Suprapubic skin (tissue), 4 donors: ENCODE measurements at regions not wholly inside any gene's neighbourhood (a gene's known extent, or its start where the extent isn't known, plus 50 kb on each side); places are given as distances from the start of the nearest gene placed in this dataset.
"Not testable (repeated sequence)": the region's sequence is repeated elsewhere in the genome, so short reads cannot be mapped to it uniquely, and the experiment has no call there.

Experiments
- DNase-seq, 2 donors: peaks; one replicate each; pipeline ENCODE4 v3.0.0-alpha.2; 2019; ENCODE audit warnings: low spot score in 2 of 2
- H3K27ac ChIP-seq: fragments of 200-600 bp; sonication (generic); one replicate; pipeline ENCODE4 v1.5.1; 2019
- H3K27me3 ChIP-seq: fragments of 200-600 bp; sonication (generic); one replicate; pipeline ENCODE4 v1.5.1; 2019
- H3K36me3 ChIP-seq: fragments of 200-600 bp; sonication (generic); one replicate; pipeline ENCODE4 v1.5.1; 2019
- H3K4me1 ChIP-seq: fragments of 200-600 bp; sonication (generic); one replicate; pipeline ENCODE4 v1.5.1; 2019
- H3K4me3 ChIP-seq: fragments of 200-600 bp; sonication (generic); one replicate; pipeline ENCODE4 v1.5.1; 2019; ENCODE audit warnings: mild to moderate bottlenecking
- H3K9me3 ChIP-seq: fragments of 200-600 bp; sonication (generic); one replicate; pipeline ENCODE4 v1.5.1; 2019
- CTCF ChIP-seq, 2 donors: fragments of 200-600 bp in 1 of 2; fragments of 450-650 bp in 1 of 2; sonication (generic) in 1 of 2; IDR thresholded peaks; one replicate each; pipeline ENCODE4 v1.5.1; 2016 to 2019; ENCODE audit warnings: antibody characterized with exemption in 2 of 2, mild to moderate bottlenecking in 1 of 2, moderate library complexity in 1 of 2
- EP300 ChIP-seq: sonication (generic); formaldehyde crosslinking; IDR thresholded peaks from one replicate; pipeline ENCODE4 v1.6.1; 2017; ENCODE audit warnings: antibody characterized with exemption
- POLR2A ChIP-seq, 2 donors: fragments of 450-650 bp; IDR thresholded peaks; one replicate each; pipeline ENCODE4 v1.6.1; 2017; ENCODE audit warnings: antibody characterized with exemption in 2 of 2, mild to moderate bottlenecking in 2 of 2, moderate library complexity in 2 of 2
- POLR2AphosphoS5 ChIP-seq, 3 donors: sonication (generic); formaldehyde crosslinking; IDR thresholded peaks; one replicate each; pipeline ENCODE4 v1.6.1; 2017; ENCODE audit warnings: antibody characterized with exemption in 3 of 3
- WGBS: methylation state at CpG from one replicate; pipeline ENCODE4 v1.1.5; 2018; 5-methylcytosine and 5-hydroxymethylcytosine counted together

- H3K27me3 ChIP-seq = no peaks in the 10 kb centered on the region
- DNase-seq = no peak
- H3K9me3 ChIP-seq = peaks cover 3% of the 10 kb centered on the region
- no peaks in the 10 kb centered on the region for H3K4me1 ChIP-seq
- no peak overlapping the region for H3K27ac ChIP-seq
- H3K4me3 ChIP-seq = no peak overlapping the region
- WGBS = 96% methylated on average over 6 of the region's 6 CpGs
- TF ChIP-seq POLR2A (IDR thresholded peaks at IDR 0.05) (no peak), EP300 (no peak), POLR2AphosphoS5 (IDR thresholded peaks at IDR 0.05) (no peak), CTCF (IDR thresholded peaks at IDR 0.05) (no peak)
- no peaks in the 10 kb centered on the region for H3K36me3 ChIP-seq
These were observed 117.5 kb downstream of the ZNF429 start for GRCh38 chr19:21622920-21623319.

- TF ChIP-seq POLR2A (IDR thresholded peaks at IDR 0.05) = no peak
- TF ChIP-seq POLR2AphosphoS5 (IDR thresholded peaks at IDR 0.05) = no peak
- no peak for TF ChIP-seq EP300
- TF ChIP-seq CTCF (IDR thresholded peaks at IDR 0.05) = no peak
- WGBS = 75% methylated on average over 6 of the region's 6 CpGs
- DNase-seq = no peak
These were observed 116.3 kb downstream of the ZNF429 start for GRCh38 chr19:21621671-21622070.

GRCh38 chr19:21617740-21618339, 112.4 kb downstream of the ZNF429 start:
- Histone ChIP-seq H3K4me3 (no peak overlapping the region), H3K27ac (no peak overlapping the region), H3K27me3 (no peaks in the 10 kb centered on the region), H3K4me1 (no peaks in the 10 kb centered on the region), H3K9me3 (peaks cover 3% of the 10 kb centered on the region), H3K36me3 (no peaks in the 10 kb centered on the region)
- DNase-seq = no peak
- 81% methylated on average over 3 of the region's 4 CpGs for WGBS
- no peak for TF ChIP-seq EP300
- no peak for TF ChIP-seq POLR2AphosphoS5 (IDR thresholded peaks at IDR 0.05)
- TF ChIP-seq POLR2A (IDR thresholded peaks at IDR 0.05) = no peak
- no peak for TF ChIP-seq CTCF (IDR thresholded peaks at IDR 0.05)

More at GRCh38 chr19:21621671-21622070, 116.3 kb downstream of the ZNF429 start:
- Histone ChIP-seq H3K4me3 (no peak overlapping the region), H3K36me3 (no peaks in the 10 kb centered on the region), H3K27me3 (no peaks in the 10 kb centered on the region), H3K4me1 (no peaks in the 10 kb centered on the region), H3K27ac (no peak overlapping the region), H3K9me3 (peaks cover 3% of the 10 kb centered on the region)

GRCh38 chr19:21614776-21615175, 109.4 kb downstream of the ZNF429 start:
- H3K4me3 ChIP-seq, H3K36me3 ChIP-seq, H3K27ac ChIP-seq, DNase-seq, H3K27me3 ChIP-seq, H3K4me1 ChIP-seq, H3K9me3 ChIP-seq: not testable (repeated sequence)
- WGBS = 95% methylated on average over 10 of the region's 19 CpGs

- not testable (repeated sequence) for H3K27me3 ChIP-seq, H3K4me1 ChIP-seq, H3K36me3 ChIP-seq, H3K4me3 ChIP-seq, H3K9me3 ChIP-seq, H3K27ac ChIP-seq, DNase-seq
- 46% methylated on average over 2 of the region's 2 CpGs for WGBS
These were observed 107.8 kb downstream of the ZNF429 start for GRCh38 chr19:21613201-21613600.

GRCh38 chr19:21612403-21612872, 107.0 kb downstream of the ZNF429 start:
- no peak overlapping the region for H3K4me3 ChIP-seq
- WGBS = 42% methylated on average over 1 of the region's 1 CpG
- no peaks in the 10 kb centered on the region for H3K27me3 ChIP-seq
- H3K36me3 ChIP-seq = no peaks in the 10 kb centered on the region
- no peak for TF ChIP-seq CTCF (IDR thresholded peaks at IDR 0.05)
- no peak for TF ChIP-seq POLR2AphosphoS5 (IDR thresholded peaks at IDR 0.05)
- no peak for TF ChIP-seq POLR2A (IDR thresholded peaks at IDR 0.05)
- TF ChIP-seq EP300 = no peak
- no peaks in the 10 kb centered on the region for H3K4me1 ChIP-seq
- no peak for DNase-seq
- H3K9me3 ChIP-seq = no peaks in the 10 kb centered on the region
- no peak overlapping the region for H3K27ac ChIP-seq
